HG02642 (cell line): ENCODE measurements at regions not wholly inside any gene's neighbourhood (a gene's known extent, or its start where the extent isn't known, plus 50 kb on each side); places are given as distances from the start of the nearest gene placed in this dataset.
A peak's percentile ranks its signal among the peaks of the same experiment; 100 is the strongest.

Source experiments
- ATAC-seq: cut with Tn5 transposase; IDR thresholded peaks from one replicate; pipeline ENCODE4 v1.9.1; 2021; ENCODE audit warnings: mild to moderate bottlenecking; ENCODE audit not compliant: unreplicated experiment, poor library complexity

DNA sequence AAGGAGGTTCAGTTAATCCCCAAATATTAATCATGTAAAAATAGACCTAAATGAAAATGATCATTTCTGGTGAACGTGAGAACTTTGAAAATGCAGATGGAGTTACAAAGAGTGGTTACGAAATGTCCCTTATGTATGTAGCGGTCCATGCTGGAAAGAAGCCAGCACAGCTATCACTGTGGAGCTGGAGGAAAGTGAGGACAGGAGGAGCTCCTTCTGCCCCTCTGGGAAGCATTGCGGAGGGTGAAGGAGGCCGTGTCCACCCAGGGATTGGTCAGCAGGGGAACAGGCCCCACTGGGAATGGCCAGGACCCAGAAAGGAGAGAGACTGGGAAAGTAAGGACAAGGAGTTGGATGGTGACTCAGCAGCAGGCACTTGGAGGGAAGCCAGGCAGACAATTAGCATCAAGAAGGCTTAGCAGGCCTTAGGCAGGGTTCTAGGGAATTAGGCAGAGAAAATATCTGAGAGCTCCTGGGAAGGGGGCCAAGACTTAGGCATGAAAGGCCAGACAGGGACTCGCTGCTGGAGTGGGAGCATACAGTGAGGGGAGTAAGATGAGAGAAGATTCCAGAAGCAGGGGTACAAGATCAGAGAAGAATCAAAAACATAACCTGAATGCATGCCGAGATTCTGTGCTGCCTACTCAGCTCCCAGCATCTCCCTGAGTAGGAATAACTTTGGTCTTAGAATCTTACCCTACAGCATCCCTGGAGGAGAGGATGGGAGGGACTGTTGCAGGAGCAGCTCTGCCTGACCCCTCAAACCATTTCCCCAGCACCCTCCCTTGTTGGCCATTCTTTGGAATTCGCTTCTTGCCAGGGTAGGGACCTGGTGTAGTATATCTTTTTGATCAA, 171.0 kb upstream of the UMPS start:
- ATAC-seq, result no peak

DNA sequence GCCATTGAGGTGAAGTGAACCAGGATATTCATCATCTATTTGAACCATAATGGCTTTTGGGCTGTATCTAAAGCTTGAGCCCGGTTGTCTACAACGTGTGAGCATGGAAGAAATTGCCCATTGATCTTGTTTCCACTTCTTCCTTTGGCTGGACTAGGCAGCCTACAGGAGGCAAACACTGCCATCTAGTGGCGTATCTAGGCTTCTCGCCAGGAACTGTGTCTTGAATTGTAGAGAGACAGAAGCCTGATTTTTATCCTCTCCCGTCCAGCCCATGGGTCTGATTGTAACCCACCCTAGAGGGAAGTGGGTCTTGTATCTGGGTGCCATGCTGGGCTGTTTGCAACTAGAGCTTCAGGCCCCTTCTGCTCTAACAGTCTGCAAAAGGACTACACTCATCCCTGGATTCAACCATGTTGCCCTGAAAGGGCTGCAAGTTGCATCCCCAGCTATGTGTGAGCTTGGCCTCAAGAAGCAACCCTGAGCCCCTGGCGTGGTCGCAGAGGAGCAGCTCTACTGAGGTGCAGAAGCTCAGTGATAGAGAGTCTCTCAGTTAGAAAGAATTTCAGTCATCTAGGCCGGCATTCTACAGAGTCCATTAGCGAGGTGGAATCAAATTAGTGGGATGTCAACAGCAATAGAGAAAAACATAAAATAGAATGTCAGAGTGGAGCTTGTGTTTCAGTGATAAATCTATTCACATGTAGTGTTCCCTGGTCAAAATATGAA, 170.2 kb upstream of the UMPS start:
- ATAC-seq, result peak; percentile 60

DNA sequence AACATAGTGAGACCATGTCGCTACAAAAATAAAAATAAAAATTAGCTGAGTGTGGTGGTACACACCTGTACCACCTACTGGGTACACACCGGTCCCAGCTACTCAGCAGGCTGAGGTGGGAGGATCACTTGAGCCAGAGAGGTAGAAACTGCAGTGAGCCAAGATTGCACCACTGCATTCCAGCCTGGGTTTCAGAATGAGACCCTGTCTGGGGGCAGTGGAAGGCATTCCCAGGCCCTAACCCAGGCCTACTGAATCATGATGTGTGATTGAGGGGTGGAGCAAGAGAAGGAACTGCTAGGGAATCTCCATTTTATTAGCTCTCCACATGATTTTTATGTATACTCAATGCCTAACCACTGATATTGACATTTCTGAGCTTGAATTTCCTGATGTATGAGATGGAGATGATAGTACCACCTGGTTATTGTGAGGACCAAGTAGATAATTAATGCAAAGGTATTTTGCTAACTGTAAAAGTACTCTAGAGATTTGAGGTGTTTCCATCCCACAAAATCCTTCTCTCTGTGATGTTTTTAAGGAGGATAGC, 169.5 kb upstream of the UMPS start:
- ATAC-seq, result no peak

DNA sequence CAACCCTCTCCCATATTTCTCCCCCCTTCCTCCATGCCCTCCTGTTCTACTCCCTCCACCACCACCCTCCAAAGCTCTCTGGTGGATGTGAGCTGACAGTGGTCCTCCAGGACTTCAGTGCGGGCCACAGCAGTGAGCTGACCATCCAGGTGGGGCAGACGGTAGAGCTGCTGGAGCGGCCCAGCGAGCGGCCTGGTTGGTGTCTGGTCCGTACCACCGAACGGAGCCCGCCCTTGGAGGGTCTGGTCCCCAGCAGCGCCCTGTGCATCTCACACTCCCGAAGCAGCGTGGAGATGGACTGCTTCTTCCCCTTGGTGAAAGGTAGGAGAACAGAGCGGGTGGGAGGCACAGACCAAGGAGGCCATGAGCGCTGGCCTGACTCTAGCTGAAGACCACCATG, 167.5 kb upstream of the UMPS start:
- ATAC-seq, result no peak

DNA sequence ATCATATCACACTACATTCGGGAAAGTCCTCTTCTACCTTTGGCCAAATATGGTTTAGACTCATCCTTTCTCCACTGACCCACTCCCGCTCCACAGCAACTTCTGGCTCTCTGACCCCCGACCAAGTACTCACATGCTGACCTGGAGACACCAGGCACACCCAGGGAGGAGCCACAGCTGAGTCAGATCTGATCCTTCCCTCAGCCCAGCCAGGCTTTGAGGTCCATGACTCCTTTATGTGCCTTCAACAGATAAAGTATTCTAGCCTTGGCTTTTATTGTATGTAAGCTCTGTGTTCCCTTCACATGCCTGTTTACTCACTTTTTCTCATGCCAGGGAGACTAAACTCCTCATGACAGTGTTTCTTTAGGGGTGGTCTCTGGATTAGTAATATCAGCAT, 166.9 kb upstream of the UMPS start:
- no peak for ATAC-seq

DNA sequence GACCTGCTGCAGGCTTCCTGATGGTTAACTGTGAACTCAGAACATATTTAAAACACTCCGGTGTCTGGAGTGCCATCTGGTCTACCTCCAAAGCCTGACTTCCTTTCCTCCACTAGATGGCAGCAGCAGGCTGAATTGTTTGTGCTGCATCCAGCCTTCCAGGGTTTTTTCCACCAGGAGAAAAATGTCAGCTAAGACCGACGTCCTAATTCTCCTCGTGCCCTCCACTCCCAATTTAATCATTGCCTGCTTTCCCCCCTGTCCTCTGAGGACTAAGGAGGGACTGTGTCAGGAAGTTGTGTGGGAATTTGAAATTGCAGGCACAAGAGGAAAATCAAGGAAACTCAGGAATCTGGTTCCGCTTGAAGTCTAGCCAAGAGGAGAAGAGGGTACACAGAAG, 165.2 kb upstream of the UMPS start:
- ATAC-seq, result no peak

DNA sequence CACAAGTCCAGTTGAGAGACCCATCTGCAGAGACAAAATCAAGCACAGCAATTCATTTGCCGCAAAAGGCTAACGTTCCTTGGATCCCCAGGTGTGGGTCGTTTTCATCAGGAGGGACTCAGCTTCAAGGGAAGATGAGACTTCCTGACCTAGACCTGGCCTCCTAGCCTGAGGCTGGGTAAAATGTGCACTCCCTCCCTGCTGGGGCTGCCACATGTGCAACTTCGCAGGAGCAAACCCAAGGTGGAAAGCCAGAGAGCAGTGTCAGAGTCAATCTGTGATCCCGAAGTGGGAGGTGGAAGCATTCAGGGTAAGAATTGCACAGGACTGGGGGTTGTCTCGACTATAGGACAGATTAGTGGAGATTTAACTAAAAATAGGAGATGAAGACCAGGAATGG, 164.7 kb upstream of the UMPS start:
- no peak for ATAC-seq

DNA sequence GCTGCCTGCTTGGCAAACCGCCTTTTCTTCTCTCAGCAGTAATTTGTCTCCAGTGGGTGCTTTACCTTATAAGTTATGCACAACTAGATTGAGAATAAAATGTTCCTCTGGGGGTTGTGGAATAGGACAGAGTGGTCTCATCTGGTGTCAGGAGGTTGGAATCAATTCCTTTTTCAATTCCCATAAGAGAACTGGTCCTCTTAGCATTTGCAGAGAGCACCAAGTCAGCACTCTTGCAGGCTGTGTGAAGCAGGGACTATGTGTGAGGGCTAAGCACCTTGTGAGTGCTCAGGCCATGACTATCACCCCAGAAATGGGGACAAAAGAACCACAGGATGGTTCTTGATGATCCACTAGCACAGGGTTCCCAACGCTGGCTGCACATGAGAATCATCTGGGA, 163.6 kb upstream of the UMPS start:
- no peak for ATAC-seq

DNA sequence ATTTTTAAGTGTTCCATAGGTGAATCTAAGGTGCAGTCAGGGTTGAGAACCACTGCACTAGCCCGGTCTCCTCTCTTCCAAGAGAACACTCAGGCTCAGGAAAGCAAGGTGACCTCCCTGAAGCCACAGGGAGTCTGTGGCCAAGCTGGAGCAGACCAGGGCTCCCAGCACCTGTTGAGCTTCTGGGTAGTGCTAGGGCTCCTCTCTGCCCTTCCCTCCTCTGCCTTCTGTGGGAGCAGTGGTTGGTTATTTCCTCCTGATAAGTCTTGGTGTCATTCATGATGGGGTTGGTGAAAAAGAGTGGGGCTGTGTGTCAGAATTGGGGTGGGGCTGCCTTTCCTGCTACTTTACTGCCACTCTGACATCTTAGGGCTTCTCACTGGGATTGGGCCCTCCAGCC, 163.1 kb upstream of the UMPS start:
- ATAC-seq, result no peak

DNA sequence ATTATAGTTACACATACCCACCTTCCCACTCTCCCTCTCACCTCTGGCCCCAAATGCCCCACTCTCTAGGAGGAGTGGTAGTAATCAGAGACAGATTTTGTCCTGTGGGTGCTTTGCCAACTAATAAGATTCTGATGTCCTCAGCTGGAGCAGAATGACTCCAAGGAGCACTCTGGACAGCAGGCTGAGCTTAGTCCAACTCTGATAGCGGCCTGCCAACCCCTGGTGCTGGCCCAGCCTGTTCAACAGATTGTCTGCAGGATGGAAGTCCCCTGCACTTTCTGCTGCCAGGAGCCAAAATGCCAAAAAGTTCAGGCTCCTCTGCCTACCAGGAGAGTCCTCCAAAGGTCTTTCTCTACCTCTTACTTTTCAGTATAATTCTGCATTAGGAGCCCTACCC, 160.5 kb upstream of the UMPS start:
- ATAC-seq, result no peak

DNA sequence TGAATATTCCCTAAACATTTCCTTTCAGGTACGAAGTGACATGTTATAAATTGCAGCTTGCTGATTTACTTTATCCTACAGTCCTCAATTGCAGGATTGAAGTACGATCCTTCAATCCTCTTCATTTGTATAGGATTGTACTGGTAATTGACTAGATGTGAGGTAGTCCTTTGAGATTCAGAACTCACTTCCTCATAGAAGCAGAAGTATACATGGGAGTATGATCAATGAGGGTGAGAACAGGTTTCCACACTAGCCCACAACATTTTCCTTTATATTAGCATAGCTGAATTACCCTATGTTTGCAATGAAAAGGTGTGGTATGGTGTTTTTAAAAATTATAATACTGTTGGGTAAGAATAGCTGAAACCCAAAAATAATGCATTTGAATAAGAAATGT, 160.0 kb upstream of the UMPS start:
- no peak for ATAC-seq

DNA sequence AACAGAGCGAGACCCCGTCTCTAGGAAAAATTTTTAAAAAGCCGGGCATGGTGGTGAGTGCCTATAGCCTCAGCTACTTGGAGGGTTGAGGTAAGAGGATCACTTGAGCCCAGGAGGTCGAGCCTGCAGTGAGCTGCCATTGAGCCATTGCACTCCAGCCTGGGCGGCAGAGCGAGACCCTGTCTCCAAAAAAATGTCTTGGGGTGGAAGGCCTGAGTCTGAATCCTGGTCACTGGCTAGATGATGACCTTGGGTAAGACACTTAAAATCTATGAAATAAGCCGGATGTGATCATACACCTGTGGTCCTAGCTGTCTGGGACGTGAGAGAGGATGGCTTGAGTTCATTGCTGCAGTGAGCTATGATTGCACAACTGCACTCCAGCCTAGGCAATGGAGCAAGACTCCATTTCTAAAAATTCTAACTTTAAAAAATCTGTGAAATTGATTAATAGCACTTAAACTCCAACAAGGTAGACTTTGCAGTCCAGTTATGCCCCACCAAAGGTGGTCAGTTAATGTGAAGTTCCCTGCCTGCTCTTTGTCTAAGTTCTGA, 157.3 kb upstream of the UMPS start:
- no peak for ATAC-seq

DNA sequence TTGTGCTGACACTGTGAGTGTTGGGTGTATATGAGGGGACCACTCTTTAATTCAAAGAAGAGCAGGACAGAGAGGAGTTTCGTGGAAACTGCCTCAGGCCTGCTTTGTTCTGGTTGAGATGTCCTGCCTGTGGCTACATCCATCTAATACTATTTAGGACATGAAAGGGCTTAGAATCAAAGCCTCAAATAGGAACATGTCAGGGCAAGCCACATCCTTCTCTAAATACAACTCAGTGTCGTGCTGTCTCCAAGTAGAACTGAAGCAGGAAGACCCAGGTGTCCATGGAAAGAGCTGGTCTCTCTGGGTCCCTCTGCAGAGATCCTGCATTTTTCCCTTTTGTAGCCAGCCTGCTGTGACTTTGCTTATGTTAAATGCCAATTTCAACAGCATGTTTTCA, 156.2 kb upstream of the UMPS start:
- no peak for ATAC-seq

DNA sequence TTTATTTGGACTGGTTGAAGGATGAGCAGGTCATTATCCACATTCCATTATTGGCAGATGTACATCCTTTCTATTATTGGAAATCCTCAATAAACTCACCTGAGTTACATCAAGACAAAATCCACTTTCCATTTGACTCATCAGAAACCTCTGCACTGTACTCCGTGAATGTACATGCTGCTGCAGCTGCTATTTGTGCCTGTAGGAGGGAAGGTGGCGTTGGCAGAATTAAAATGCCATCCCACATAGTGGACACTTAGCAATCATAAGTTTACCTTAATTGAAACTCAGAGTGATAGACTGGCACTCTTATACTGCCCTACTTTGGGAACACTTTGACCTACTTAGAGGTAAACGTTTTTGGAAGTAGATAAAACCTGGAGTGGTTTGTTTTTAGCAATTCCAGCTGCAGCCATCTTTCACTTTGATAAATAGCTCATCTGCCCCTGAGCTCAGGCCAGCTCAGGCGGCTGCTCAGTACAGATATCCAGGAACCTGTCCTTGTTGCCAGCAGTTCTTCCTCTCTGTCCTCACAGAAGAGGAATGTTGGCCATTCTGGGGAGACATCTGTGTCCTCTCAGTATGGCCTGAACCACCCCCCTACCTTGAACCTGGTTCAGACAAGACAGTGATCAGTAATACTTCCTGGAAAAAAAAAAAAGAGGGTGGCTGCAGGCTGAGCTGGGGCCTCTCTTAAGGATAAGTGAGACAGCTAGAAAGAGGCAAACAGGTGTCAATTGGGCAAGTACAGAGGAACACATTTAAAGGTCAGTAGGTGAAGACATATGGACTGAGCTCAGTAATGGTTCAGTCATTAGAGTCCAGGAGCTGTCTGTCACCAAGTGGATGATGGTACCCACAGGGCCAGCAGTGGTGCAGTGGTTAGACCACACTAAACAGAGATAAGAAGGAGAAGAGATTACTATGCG, 153.4 kb upstream of the UMPS start:
- ATAC-seq, result no peak

DNA sequence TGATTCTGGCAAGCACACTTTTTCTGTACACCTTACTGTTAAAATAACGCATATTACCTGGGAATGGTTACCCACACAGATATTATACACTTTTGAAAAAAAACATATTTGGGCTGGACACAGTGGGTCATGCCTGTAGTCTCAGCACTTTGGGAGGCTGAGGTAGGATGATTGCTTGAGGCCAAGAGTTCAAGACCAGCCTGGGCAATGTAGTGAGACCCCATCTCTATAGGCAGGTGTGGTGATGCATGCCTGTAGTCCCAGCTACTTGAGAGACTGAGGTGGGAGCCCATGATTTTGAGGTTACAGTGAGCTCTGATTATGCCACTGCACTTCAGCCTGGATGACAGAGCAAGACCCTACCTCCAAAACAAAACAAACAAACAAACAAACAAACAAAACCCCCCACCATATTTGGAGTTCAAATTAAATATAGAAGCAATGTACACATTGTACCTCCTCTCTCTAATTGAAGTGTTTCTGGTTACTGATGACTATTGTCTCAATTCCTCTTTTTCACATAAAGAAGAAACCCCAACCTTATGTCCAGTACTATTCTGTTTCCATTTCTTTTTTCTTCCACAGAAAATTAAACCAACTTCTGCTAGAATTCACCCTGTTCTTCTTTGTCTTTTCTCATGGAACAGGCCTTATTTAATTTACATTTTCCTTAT, 152.6 kb upstream of the UMPS start:
- ATAC-seq, result peak; percentile 63

DNA sequence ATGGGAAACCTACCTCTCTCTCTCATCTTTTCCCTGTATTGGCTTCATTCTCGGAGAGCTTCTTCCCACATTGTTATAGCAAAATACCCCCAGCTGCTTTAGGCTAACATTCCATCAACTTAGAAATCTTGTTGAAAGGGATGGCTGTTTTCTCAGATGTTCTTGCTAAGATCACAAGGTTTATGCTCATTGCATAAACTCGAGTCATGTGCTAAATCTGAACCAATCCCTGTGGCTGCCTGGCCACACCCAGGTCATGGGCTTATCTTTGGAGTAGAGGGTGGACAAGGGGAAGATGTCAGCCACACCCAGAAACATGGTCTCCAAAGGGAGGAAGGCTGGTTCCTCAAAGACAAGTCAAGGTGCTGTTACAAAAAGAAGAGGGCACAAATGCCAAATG, 150.6 kb upstream of the UMPS start:
- ATAC-seq, result no peak

DNA sequence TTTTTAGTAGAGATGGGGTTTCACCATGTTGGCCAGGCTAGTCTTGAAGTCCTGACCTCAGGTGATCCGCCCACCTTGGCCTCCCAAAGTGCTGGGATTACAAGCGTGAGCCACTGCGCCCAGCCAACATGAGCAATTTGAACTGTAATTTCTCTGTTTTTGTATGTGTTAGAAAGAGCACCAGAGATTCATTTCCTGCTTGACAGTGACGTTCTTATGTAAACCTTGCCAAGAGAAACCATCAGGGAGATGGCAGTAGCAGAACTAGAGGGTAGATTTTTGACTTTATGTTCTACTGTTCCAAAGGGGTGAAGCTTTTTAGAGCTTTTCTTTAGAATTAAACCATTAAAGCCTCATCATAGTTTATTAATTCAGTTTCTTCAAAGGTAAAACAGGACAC, 148.1 kb upstream of the UMPS start:
- ATAC-seq, result no peak

DNA sequence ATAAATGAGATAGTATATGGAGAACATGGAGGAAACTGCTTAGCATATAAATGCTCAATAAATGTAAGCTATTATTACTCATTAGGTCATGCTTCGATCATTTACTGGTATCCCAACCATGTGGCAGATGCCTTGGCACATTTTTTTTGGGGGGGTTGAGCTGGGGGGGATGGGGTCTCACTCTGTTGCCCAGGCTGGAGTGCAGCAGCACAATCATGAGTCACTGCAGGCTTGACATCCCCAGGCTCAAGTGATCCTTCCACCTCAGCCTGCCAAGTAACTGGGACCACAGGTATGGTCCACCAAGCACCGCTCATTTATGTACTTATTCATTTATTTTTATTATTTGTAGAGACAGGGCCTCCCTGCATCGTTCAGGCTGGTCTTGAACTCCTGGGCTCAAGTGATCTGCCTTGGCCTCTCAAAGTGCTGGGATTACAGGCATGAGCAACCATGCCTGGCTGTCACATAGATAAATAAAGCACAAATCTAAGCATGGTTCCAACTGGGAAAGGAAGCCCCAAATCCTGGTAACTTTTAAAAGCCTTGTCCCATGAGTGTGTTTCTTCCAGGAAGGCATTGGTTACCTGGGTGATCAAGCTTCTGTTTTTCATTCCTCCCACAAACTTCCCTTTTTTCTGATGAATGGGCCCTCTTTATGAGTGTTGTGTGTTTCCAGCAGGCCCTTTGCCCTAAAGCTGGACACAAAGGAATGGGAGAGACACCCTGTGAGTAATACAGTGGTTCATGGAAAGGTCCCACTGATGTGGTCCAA, 147.4 kb upstream of the UMPS start:
- ATAC-seq, result no peak

DNA sequence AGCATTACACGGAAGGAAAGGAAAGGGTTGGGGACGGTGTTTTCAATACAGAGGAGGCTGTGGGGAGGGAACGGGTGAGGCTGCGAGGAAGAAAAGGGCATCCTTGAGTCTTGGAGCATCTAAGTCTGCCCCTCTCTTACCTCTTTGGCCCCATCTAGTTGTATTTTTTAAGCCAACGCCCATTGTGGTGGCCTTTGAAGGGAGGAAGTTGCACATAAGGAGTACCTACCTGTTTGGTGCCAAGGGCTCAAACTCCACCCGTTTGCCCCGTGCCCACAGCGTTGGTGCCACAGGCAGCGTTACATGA, 146.1 kb upstream of the UMPS start:
- no peak for ATAC-seq
